ENCODE measurements at regions not wholly inside any gene's neighbourhood (a gene's known extent, or its start where the extent isn't known, plus 50 kb on each side); places are given as distances from the start of the nearest gene placed in this dataset.

DNA sequence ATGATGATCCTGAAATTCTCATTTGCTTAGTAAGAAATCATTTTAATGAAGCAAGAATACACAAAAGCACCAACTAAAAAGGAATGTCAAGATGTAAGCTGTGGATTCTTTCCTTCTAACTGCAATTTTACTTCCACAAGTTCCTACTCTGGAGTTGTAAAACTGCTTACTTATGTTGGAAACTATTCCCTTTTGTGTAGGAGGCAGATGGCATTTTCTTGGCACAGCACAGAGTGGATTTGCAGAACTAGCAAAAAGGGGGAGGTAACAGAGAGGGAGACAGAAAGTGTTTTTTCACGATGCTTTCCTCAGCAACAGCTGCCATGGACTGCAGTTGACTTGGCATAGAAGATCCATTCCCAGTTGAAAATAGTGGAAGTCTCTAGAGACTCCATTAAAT is 1112.0 kb upstream of the RAG2 start:
- Histone ChIP-seq H3K4ac (ENCODE audit: low read depth, low read length) (no peak overlapping the region), H2AFZ (ENCODE audit: low read length) (no peak overlapping the region), H3K4me1 (ENCODE audit: insufficient read depth, low read length) (no peaks in the 10 kb centered on the region), H3K23ac (ENCODE audit: insufficient read length, low read depth, low read length) (no peak overlapping the region), H3T11ph (ENCODE audit: low read length) (no peak overlapping the region), H3K4me2 (ENCODE audit: insufficient read depth, insufficient read length, low read length) (no peak overlapping the region), H4K20me1 (ENCODE audit: control insufficient read depth, insufficient read depth, insufficient read length) (no peaks in the 10 kb centered on the region), H2AK5ac (ENCODE audit: insufficient read length, low read length) (no peak overlapping the region), H3K23me2 (ENCODE audit: insufficient read length, low read depth, low read length, poor library complexity, severe bottlenecking) (no peaks in the 10 kb centered on the region), H2BK15ac (ENCODE audit: low read depth, low read length) (no peak overlapping the region), H4K5ac (ENCODE audit: insufficient read length, low read depth, low read length) (no peak overlapping the region), H4K8ac (replicated peaks; ENCODE audit: insufficient read length, low read depth, low read length) (no peak overlapping the region), H3K18ac (ENCODE audit: insufficient read length, low read depth, low read length) (no peak overlapping the region), H2BK5ac (ENCODE audit: insufficient read length, low read length) (no peak overlapping the region), H3K9me3 (ENCODE audit: control insufficient read depth, low read depth, low read length) (no peaks in the 10 kb centered on the region), H2BK120ac (ENCODE audit: low read depth, low read length, poor library complexity, severe bottlenecking) (no peak overlapping the region), H3K56ac (ENCODE audit: insufficient read length, low read depth, low read length) (no peak overlapping the region), H3K14ac (ENCODE audit: insufficient read depth, low read length) (no peak overlapping the region), H3K27ac (ENCODE audit: insufficient read length, low read depth, low read length) (no peak overlapping the region), H3K27me3 (ENCODE audit: insufficient read depth, low read length) (no peaks in the 10 kb centered on the region), H3K9ac (ENCODE audit: extremely low read depth, insufficient read length, low read length) (no peak overlapping the region), H3K79me1 (ENCODE audit: insufficient read depth, low read depth, low read length, poor library complexity, severe bottlenecking) (no peaks in the 10 kb centered on the region), H3K79me2 (ENCODE audit: insufficient read depth, low read length) (no peaks in the 10 kb centered on the region), H2BK20ac (ENCODE audit: low read depth, low read length, poor library complexity, severe bottlenecking) (no peak overlapping the region), H4K91ac (ENCODE audit: insufficient read length, low read depth, low read length) (no peak overlapping the region), H2BK12ac (ENCODE audit: insufficient read length, low read depth, low read length) (no peak overlapping the region)
- TF ChIP-seq, protein P1, sequence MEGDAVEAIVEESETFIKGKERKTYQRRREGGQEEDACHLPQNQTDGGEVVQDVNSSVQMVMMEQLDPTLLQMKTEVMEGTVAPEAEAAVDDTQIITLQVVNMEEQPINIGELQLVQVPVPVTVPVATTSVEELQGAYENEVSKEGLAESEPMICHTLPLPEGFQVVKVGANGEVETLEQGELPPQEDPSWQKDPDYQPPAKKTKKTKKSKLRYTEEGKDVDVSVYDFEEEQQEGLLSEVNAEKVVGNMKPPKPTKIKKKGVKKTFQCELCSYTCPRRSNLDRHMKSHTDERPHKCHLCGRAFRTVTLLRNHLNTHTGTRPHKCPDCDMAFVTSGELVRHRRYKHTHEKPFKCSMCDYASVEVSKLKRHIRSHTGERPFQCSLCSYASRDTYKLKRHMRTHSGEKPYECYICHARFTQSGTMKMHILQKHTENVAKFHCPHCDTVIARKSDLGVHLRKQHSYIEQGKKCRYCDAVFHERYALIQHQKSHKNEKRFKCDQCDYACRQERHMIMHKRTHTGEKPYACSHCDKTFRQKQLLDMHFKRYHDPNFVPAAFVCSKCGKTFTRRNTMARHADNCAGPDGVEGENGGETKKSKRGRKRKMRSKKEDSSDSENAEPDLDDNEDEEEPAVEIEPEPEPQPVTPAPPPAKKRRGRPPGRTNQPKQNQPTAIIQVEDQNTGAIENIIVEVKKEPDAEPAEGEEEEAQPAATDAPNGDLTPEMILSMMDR (conservative IDR thresholded peaks at IDR 0.05): no peak
- no peak for DNase-seq
- no peaks in the 10 kb centered on the region for H3K27me3 Mint-ChIP-seq (ENCODE audit: low read depth)
- H3K4me3 Mint-ChIP-seq: no peak overlapping the region
- no peaks in the 10 kb centered on the region for H3K4me1 Mint-ChIP-seq
- H3K36me3 Mint-ChIP-seq (ENCODE audit: insufficient read depth in 1 of 3, low read depth in 3 of 3): no peaks in the 10 kb centered on the region
- H3K27ac Mint-ChIP-seq: no peak overlapping the region
- WGBS (ENCODE audit: extremely low coverage, insufficient read length, low lambda C conversion rate): no CpG with 5 or more reads among the region's 1 CpG
- H3K9me3 Mint-ChIP-seq: no peaks in the 10 kb centered on the region
